AG09309 (cell line): ENCODE measurements at regions not wholly inside any gene's neighbourhood (a gene's known extent, or its start where the extent isn't known, plus 50 kb on each side); places are given as distances from the start of the nearest gene placed in this dataset.

Experiments used
- DNase-seq: peaks from one replicate; pipeline ENCODE4 v3.0.0-alpha.2; 2010; ENCODE audit warnings: low read depth
- H3K4me3 ChIP-seq: 2 replicates; pipeline ENCODE4 v1.5.1; 2011; ENCODE audit warnings: mild to moderate bottlenecking, low read depth, low read length, moderate library complexity; ENCODE audit not compliant: control insufficient read depth
- CTCF ChIP-seq: IDR thresholded peaks from 2 replicates; pipeline ENCODE4 v1.5.1; 2011; ENCODE audit warnings: mild to moderate bottlenecking, low read depth, low read length, inconsistent platforms; ENCODE audit not compliant: insufficient read depth, control insufficient read depth; ENCODE audit errors: missing control alignments

GRCh38 chr6:144824018-144824417 lies 538.9 kb downstream of the UTRN start:
- no peak overlapping the region for H3K4me3 ChIP-seq
- TF ChIP-seq CTCF = no peak
- DNase-seq = no peak

- no peak for DNase-seq
- no peak overlapping the region for H3K4me3 ChIP-seq
- TF ChIP-seq CTCF = no peak
Observed at GRCh38 chr6:144834426-144835038, 549.4 kb downstream of the UTRN start.

- no peak for DNase-seq
- no peak overlapping the region for H3K4me3 ChIP-seq
- no peak for TF ChIP-seq CTCF
Observed at GRCh38 chr6:144835322-144835973, 550.3 kb downstream of the UTRN start.

GRCh38 chr6:144840619-144841018 lies 555.5 kb downstream of the UTRN start:
- no peak for DNase-seq
- H3K4me3 ChIP-seq = no peak overlapping the region
- TF ChIP-seq CTCF = no peak

- no peak overlapping the region for H3K4me3 ChIP-seq
- no peak for DNase-seq
- TF ChIP-seq CTCF = no peak
Observed at GRCh38 chr6:144843701-144844100, 558.6 kb downstream of the UTRN start.

GRCh38 chr6:144844596-144844995 lies 559.5 kb downstream of the UTRN start:
- no peak overlapping the region for H3K4me3 ChIP-seq
- TF ChIP-seq CTCF = no peak
- DNase-seq = no peak
